SK-N-MC (cell line): ENCODE measurements at regions not wholly inside any gene's neighbourhood (a gene's known extent, or its start where the extent isn't known, plus 50 kb on each side); places are given as distances from the start of the nearest gene placed in this dataset.

ENCODE experiments used
- EZH2 ChIP-seq: fragments of 200-600 bp; sonication (generic); IDR thresholded peaks from one replicate; pipeline ENCODE4 v1.6.1; 2017; ENCODE audit warnings: antibody characterized with exemption
- POLR2AphosphoS5 ChIP-seq: IDR thresholded peaks from 2 replicates; pipeline ENCODE4 v1.6.1; 2012; ENCODE audit warnings: mild to moderate bottlenecking, low read depth, low read length, borderline replicate concordance

GRCh38 chr6:95660544-95660943 lies 83.2 kb downstream of the MANEA start:
- no peak for TF ChIP-seq EZH2
- no peak for TF ChIP-seq POLR2AphosphoS5
